Endodermal cell (in vitro differentiated cells): ENCODE measurements at regions not wholly inside any gene's neighbourhood (a gene's known extent, or its start where the extent isn't known, plus 50 kb on each side); places are given as distances from the start of the nearest gene placed in this dataset.
A peak's percentile ranks its signal among the peaks of the same experiment; 100 is the strongest.

ENCODE experiments used
- DNase-seq: peaks from one replicate; pipeline ENCODE4 v3.0.0-alpha.2; 2017
- H3K27ac ChIP-seq: 2 replicates; pipeline ENCODE4 v1.5.1; 2013; ENCODE audit warnings: mild to moderate bottlenecking, low read depth, low read length, moderate library complexity
- H3K27me3 ChIP-seq: 2 replicates; pipeline ENCODE4 v1.6.1; 2013; ENCODE audit warnings: mild to moderate bottlenecking, low read length, moderate library complexity; ENCODE audit not compliant: insufficient read depth, control insufficient read depth, poor library complexity, severe bottlenecking
- H3K36me3 ChIP-seq: 2 replicates; pipeline ENCODE4 v1.7.0; 2013; ENCODE audit warnings: mild to moderate bottlenecking, low read length, moderate library complexity; ENCODE audit not compliant: control insufficient read depth, insufficient read depth
- H3K4me1 ChIP-seq: one replicate; pipeline ENCODE4 v1.7.0; 2013; ENCODE audit warnings: low read length; ENCODE audit not compliant: control insufficient read depth, insufficient read depth
- H3K4me3 ChIP-seq: 2 replicates; pipeline ENCODE4 v1.5.1; 2013; ENCODE audit warnings: mild to moderate bottlenecking, low read length, moderate library complexity
- H3K9ac ChIP-seq: 2 replicates; pipeline ENCODE4 v1.6.1; 2013; ENCODE audit warnings: mild to moderate bottlenecking, low read length, moderate library complexity; ENCODE audit not compliant: poor library complexity, severe bottlenecking; ENCODE audit errors: extremely low read depth
- H3K9me3 ChIP-seq: 2 replicates; pipeline ENCODE4 v1.6.1; 2013; ENCODE audit warnings: mild to moderate bottlenecking, low read length, moderate library complexity; ENCODE audit not compliant: control insufficient read depth
- H3K27ac Mint-ChIP-seq: 2 replicates; pipeline ENCODE4 v1.8.0; 2020; ENCODE audit warnings: mixed read lengths
- H3K27me3 Mint-ChIP-seq: 2 replicates; pipeline ENCODE4 v1.8.0; 2021; ENCODE audit warnings: mild to moderate bottlenecking, mixed read lengths; ENCODE audit not compliant: insufficient read depth
- H3K36me3 Mint-ChIP-seq: 2 replicates; pipeline ENCODE4 v1.8.0; 2020; ENCODE audit warnings: low read depth, mixed read lengths
- H3K4me1 Mint-ChIP-seq: 2 replicates; pipeline ENCODE4 v1.8.0; 2020; ENCODE audit warnings: mixed read lengths
- H3K4me3 Mint-ChIP-seq: 2 replicates; pipeline ENCODE4 v1.8.0; 2020; ENCODE audit warnings: mild to moderate bottlenecking, moderate library complexity, mixed read lengths
- H3K9me3 Mint-ChIP-seq: 2 replicates; pipeline ENCODE4 v1.8.0; 2020; ENCODE audit warnings: mild to moderate bottlenecking, mixed read lengths
- WGBS, 2 experiments: methylation state at CpG; one replicate each; pipeline versions ENCODE4 v1.1.5 to v1.1.7; 2013; ENCODE audit warnings: missing lambda C conversion rate in 2 of 2, mixed read lengths in 1 of 2; ENCODE audit not compliant: insufficient coverage in 1 of 2, insufficient read length in 1 of 2; 5-methylcytosine and 5-hydroxymethylcytosine counted together
- TF ChIP-seq, protein P1 (sequence below): fragments of 200-600 bp; sonication (generic); conservative IDR thresholded peaks from 2 replicates; pipeline ENCODE4 v1.5.0; 2021; ENCODE audit warnings: antibody characterized with exemption, mild to moderate bottlenecking

DNA sequence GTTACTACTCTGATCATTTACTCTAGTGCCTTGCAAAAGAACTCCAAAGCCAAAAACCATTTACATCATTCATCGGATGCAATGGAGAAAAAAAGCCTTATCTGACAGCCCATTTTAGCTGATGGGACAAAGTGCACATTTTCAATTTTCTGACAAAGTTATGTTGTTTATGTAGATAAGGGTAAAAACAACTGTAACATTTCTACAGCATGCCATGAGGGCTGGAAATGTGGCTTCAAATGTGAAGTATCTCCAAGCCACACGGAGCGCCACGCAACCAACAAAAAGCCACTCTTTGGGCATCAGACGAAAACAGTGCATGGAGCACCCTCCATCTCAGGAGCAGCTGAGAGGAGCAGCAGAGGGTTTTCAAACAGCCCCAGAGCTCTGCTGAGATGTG lies 364.6 kb upstream of the ZNF507 start:
- Mint-ChIP-seq H3K4me3 (no peak overlapping the region), H3K36me3 (no peaks in the 10 kb centered on the region), H3K9me3 (peaks cover 7% of the 10 kb centered on the region), H3K27ac (no peak overlapping the region), H3K27me3 (no peaks in the 10 kb centered on the region), H3K4me1 (no peaks in the 10 kb centered on the region)
- H3K4me3 ChIP-seq: no peak overlapping the region
- TF ChIP-seq, protein P1, sequence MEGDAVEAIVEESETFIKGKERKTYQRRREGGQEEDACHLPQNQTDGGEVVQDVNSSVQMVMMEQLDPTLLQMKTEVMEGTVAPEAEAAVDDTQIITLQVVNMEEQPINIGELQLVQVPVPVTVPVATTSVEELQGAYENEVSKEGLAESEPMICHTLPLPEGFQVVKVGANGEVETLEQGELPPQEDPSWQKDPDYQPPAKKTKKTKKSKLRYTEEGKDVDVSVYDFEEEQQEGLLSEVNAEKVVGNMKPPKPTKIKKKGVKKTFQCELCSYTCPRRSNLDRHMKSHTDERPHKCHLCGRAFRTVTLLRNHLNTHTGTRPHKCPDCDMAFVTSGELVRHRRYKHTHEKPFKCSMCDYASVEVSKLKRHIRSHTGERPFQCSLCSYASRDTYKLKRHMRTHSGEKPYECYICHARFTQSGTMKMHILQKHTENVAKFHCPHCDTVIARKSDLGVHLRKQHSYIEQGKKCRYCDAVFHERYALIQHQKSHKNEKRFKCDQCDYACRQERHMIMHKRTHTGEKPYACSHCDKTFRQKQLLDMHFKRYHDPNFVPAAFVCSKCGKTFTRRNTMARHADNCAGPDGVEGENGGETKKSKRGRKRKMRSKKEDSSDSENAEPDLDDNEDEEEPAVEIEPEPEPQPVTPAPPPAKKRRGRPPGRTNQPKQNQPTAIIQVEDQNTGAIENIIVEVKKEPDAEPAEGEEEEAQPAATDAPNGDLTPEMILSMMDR: no peak
- peak; percentile 10 for DNase-seq
- no peaks in the 10 kb centered on the region for H3K9me3 ChIP-seq
- H3K9ac ChIP-seq: no peak overlapping the region
- H3K4me1 ChIP-seq: no peaks in the 10 kb centered on the region
- no peaks in the 10 kb centered on the region for H3K36me3 ChIP-seq
- no peaks in the 10 kb centered on the region for H3K27me3 ChIP-seq
- 75 to 82% methylated on average over 3 to 5 of the region's 5 CpGs for WGBS, 2 experiments
- H3K27ac ChIP-seq: no peak overlapping the region

- peaks cover 10% of the 10 kb centered on the region for H3K9me3 Mint-ChIP-seq
- no peak overlapping the region for H3K27ac Mint-ChIP-seq
- H3K4me1 Mint-ChIP-seq: no peaks in the 10 kb centered on the region
- no peak overlapping the region for H3K4me3 Mint-ChIP-seq
- Histone ChIP-seq H3K27me3 (no peaks in the 10 kb centered on the region), H3K9me3 (no peaks in the 10 kb centered on the region), H3K4me1 (no peaks in the 10 kb centered on the region), H3K4me3 (no peak overlapping the region), H3K9ac (no peak overlapping the region), H3K27ac (no peak overlapping the region), H3K36me3 (no peaks in the 10 kb centered on the region)
- TF ChIP-seq, protein P1: no peak
- H3K36me3 Mint-ChIP-seq: no peaks in the 10 kb centered on the region
- no peaks in the 10 kb centered on the region for H3K27me3 Mint-ChIP-seq
- no peak for DNase-seq
- 87% methylated on average over 2 of the region's 2 CpGs; no CpG with 5 or more reads in 1 of the 2 experiments for WGBS, 2 experiments
These were observed 363.9 kb upstream of the ZNF507 start for GRCh38 chr19:31981545-31981944.

GRCh38 chr19:31983647-31984046 lies 361.8 kb upstream of the ZNF507 start:
- Mint-ChIP-seq H3K4me1 (no peaks in the 10 kb centered on the region), H3K27ac (no peak overlapping the region), H3K4me3 (no peak overlapping the region), H3K9me3 (peaks cover 16% of the 10 kb centered on the region), H3K36me3 (no peaks in the 10 kb centered on the region), H3K27me3 (no peaks in the 10 kb centered on the region)
- Histone ChIP-seq H3K27ac (no peak overlapping the region), H3K4me1 (no peaks in the 10 kb centered on the region), H3K4me3 (no peak overlapping the region), H3K36me3 (no peaks in the 10 kb centered on the region), H3K9ac (no peak overlapping the region), H3K27me3 (no peaks in the 10 kb centered on the region), H3K9me3 (no peaks in the 10 kb centered on the region)
- TF ChIP-seq, protein P1: no peak
- DNase-seq: no peak
- 76 to 86% methylated on average over 1 to 3 of the region's 3 CpGs for whole genome bisulfite sequencing, 2 experiments
